Right kidney (tissue), 1 donor: ENCODE measurements at regions not wholly inside any gene's neighbourhood (a gene's known extent, or its start where the extent isn't known, plus 50 kb on each side); places are given as distances from the start of the nearest gene placed in this dataset.
A peak's percentile ranks its signal among the peaks of the same experiment; 100 is the strongest.
"Not testable (repeated sequence)": the region's sequence is repeated elsewhere in the genome, so short reads cannot be mapped to it uniquely, and the experiment has no call there.

ENCODE experiments used
- DNase-seq: peaks from one replicate; pipeline ENCODE4 v3.0.0-alpha.2; 2016

DNA sequence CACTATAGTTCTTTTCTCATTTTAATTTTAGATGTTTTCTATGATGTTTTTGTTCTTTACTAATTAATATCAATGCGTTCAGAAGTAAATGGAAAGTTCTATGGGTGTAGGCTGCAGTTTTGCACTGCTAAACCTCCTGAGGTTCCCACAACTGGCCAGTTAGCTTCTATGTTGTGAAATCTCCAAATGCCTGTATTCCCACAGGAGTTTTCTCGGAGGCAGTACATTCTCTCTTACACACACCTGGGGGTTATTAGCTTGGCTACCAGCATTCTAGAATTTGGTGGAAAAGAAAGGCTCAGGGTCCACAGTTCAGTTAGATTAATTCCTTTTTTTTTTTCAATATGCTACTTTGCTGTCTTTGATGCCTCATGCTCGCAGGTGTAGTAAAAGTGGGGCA, 216.9 kb upstream of the NRIP1 start:
- DNase-seq: no peak

DNA sequence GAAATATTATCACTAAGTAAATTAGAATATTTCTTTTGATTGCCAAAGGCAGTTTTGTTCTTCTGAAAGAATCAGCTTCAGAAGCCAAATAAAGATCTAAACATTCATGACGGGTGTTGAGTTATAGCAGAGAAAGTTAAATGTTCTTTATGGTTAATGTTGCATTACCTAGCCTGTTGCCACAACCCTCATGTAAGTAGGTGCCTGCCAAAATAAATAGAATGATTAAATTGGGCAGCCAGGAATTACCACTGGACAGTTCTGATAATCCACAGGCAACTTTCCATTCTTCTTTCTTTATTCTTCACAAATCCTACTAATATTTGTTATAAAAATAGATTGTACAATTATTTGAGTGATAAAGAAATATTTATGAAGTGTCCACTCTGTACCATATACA, 217.9 kb upstream of the NRIP1 start:
- DNase-seq: no peak

DNA sequence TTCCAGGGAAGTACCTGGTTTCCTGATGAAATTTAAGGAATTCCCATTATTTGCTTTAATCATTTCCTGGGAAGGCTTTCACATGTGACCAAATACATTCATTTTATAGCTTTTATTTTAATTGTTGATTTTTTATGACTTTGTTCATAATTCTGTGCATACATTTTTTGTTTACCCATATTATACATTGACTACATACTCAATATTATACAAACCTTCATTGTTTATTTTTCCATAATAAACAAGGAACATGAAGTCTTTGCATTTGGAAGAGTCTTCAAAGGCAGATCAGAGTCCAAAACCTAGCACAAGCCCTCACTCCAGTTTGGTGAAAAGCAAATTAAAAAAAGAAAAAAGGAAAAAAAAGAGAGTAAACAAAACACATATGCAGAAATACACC, 218.3 kb upstream of the NRIP1 start:
- no peak for DNase-seq

DNA sequence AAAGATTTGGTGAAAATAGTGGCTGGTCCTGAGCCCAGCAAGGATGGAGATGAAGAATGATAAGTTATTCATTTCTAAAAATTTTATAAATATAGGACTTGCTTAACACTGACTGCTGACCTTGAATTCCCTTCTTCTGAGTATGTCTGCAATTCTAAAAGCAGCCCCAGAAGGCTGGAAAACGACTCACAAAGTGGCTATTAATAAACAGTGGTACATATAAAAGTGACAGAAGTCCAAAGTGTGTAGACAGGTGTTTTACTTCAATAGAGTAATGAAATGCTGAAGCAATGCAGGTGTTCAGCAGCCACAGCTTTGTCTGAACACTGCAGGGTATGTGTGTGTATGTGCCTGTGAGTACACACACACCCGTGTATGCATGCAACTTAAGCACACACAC, 219.0 kb upstream of the NRIP1 start:
- DNase-seq: no peak

DNA sequence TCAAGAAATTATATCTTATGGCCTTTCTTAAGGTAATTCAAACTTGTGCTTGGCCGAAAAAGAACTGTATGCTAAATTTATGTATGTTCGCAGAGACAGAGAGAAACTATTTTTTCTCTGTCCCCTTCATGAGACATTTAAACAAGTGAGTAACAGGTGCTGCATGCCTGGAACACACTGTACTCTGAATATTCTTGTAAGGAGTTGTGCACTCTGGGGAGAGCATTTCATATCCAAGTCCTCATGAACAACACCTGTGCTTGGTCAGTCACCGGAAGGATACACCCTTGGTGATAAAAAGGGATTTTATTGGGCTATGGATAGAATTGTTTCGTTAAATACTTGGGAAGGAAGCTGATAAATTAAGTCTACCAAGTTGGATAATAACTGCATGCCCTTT, 220.8 kb upstream of the NRIP1 start:
- DNase-seq: no peak

DNA sequence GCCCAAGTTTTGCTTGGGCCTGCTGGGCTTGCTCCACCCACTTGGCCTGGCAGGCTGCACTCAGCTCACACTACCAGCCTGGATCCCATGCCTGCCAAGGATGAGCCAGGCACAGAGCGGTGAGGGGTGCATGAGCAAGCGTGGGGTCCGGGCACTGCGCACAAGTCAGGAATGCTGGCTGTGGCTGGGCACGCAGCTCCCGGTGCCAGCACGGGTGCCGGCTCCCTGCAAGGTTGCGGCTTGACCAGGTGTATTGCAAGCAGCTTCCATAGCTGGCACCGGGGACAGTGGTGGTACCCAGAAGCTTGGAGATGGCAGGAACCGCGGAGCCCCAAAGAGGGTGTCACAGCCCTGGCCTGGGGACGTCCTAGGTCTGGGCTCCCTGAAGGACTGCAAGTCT, 224.4 kb upstream of the NRIP1 start:
- no peak for DNase-seq

DNA sequence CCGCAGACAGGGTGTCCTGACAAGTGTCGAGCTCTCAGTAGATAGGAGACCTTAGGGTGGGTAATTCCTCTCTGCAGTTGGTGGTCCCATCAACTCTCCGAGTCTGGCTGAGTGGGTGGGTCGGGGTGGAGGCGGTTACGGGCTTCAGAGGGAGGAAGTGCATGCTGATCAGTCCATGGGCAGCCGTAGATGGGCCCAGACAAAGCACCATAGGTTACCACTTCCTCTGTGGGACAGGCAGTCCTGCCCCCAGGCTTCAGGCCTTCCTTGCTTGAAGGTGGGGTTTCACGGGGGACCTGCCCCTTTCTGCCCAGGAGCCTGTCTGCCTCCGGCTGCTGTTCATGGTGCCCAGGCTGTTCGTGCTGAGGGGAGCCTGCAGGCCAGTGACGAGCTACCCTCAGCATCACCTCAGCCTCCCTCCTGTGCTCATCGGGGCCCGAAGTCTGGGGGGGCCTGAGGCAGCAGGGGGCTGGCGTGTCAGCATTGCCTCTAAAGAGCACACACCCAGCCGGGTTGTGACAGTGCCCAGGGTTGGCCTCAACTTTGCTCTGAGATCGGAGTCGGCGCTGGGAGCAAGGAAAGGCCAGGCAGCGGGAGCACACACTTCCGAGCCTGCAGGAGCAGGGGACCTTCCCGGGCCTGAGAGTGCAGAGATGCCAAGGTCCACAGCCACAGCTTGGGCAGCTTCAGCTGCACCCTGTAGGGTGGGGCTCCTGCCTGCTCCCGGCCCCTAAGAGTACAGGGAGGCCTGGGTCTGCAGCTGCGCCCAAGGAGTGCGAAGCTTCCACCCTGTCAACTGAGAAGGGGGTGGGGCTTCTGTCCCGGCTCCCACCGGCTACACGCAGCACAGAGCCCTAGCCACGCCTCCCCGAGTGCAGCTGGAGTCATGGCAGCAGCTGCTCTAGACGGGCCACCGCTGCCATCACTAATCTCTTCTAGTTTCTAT, 225.4 kb upstream of the NRIP1 start:
- peak; percentile 22 for DNase-seq

DNA sequence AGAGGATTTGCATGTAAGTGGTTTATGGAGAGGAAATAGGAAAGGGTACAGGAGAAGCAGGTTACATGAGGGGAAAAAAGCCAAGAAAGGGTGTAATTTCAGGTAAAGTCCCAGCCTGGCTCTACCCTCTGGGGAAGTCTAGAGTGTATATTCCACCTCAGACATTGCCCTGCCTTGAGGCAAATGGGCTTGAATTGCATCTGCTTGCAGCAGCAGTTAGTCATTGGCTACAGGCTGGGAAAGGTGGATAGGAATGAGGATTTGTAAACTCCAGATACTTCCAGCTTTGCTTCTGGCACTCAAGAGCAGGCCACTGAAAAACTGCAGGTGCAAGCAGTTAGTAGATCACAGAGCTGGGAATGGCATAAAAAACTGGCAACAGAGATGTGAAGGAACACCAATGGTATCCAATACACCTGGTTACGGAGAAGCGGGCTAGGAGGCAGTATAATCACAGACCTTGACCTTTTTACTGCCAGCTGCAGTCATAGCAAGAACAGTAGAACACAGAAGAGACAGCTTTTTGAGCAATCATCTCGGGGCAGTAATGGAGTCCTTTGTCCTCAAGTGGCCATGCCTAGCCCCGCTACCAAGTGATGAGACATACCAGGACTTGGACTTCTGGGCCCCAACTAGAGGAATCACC, 226.9 kb upstream of the NRIP1 start:
- DNase-seq: no peak

DNA sequence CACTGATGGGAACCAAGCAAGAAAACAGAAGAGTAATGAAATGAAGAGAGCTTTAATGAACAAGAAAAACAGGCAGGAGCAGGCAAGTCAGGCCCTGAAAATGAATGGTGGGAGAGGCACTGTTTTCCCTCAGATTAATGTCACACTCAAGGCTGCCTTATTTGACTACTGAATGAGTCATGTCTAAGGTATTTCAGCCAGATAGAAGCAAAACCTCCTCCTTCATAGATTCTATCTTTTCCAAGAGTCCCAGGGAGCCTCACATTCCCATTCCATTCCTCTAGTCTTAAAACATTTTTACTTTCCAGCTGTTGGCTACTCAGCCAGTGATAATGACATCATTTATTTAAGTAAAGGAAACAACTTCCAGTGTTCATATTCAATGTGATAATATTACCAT, 228.4 kb upstream of the NRIP1 start:
- DNase-seq: peak; percentile 18

DNA sequence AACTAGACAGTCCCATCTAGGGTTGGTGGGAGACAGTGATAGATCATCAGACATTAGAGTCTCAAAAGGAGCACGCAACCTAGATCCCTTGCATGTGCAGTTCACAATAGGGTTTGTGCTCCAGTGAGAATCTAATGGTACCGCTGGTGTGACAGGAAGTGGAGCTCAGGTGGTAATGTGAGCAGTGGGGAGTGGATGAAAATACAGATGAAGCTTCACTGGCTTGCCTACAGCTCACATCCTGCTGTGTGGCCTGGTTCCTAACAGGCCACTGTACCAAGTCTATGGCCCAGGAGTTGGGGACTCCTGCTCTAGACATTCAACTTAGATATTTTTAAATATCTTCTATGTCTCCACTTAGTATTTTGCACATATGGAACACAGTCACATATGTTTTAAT, 231.1 kb upstream of the NRIP1 start:
- DNase-seq: no peak

DNA sequence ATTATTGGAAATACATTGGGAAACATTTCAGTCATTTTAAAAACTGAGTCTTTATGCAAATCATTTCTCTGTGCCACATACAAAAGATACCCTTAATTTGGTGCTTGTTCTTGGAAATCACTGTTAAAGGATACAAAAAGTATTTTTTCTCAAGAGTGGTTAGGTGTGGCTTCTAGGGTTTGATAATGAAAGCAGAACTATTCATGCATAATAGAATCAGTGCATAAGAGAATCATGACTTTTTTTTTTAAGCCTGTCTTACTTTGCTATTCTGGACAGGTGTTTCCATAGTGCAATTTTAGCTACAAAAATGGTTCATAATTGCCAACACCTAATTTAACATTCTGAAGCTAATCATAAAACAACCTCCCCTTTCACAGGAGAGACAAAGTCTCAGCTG, 233.0 kb upstream of the NRIP1 start:
- no peak for DNase-seq

DNA sequence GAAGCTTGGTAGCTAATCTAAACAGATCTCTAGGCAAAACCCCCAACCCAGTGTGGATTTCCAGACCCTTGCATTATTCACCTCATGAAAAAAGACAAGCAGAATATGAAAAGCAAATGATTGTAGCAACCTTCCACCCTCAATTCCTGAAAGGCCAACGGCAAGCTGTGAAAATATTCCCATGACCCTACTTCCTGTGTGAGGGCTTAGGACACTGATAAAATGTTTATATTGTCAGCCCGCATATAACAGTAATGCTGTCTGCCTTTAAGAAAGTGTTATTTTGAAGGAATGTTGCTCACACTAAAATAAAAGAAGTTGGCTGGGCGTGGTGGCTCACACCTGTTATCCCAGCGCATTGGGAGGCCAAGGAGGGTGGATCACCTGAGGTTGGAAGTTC, 233.5 kb upstream of the NRIP1 start:
- no peak for DNase-seq

DNA sequence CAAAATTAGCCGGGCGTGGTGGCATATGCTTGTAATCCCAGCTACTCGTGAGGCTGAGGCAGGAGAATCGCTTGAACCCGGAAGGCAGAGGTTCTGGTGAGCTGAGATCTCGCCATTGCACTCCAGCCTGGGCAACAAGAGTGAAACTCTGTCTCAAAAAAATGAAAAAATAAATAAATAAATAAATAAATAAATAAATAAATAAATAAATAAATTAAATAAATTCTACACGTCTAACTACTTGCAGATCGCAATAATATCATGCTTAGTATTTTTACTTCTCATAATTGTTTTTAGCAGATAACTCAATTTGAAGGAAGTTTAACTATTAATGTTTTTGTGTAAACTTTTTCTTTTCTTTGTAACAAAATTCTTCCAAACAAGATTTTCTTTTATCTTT, 234.0 kb upstream of the NRIP1 start:
- not testable (repeated sequence) for DNase-seq

DNA sequence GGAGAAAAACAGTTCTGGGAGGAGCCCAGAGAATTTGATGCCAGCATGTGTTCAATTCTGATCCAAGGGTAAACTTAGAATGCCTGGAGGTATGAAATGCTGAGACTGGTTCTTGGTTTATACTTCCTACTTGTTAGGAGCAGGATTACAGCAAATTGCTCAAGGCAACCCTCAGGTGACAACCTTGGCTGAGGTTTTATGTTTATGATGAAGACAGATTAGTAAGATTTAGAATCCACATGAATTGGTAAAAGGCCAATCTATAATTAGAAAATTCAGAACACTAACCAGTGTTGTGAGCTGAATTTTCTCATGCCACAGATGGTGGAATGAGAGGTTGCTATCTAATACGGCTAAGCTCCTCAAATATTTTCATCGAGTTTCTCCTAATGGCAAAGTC, 235.3 kb upstream of the NRIP1 start:
- DNase-seq: no peak

DNA sequence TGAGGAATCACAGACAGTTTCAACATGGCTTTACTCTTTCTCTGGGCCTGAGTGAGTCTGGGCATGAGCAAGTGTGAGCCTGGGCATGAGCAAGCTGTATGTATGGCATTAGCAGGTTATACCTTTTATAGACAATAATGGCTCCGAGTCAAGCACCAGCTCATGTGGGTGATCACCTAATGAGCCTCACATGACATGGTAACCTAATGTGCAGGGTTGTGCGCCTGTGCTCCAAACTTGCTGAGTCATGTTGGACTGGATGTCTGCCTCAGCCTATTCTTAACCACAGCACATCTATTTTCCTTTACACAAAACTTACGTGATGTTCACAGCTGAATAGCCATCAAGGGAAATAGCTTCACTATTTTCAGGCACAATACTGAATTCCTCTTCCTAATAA, 236.2 kb upstream of the NRIP1 start:
- no peak for DNase-seq

DNA sequence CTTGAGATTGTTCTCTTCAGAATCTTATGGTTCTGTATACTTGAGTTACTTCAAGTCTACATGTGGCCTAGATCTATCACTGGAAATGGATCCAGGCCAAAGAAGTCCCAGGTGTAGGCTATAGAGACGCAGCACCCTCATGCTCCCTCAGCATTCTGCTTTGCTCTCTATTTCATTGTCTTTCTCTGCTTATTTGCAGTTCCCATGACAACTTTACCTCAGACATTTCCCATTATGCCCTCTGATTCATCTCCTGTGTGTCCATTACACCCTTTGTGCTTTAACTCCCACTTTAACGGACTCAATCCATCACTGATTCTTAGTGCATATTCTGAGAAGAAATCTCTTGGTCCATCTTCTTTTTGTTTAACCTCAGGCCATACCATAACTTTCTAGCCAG, 236.9 kb upstream of the NRIP1 start:
- DNase-seq: no peak

DNA sequence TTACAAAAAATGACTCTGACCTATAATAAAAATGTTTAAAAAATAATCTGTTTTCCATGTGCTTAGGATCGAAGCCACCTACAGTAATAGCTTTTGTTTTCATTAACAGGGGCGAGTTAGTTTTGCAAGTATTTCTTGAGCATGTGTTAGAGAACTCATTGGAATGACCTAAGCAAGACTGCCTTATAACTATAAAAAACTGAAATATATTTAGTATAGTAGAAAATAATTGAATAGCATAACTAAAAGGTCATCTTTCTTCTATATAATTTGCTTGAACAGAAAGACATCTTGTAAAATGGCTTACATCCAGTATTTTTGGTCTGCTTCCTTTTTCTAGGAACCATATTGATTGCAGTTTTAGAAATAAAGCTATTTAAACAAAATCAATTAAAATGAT, 241.5 kb upstream of the NRIP1 start:
- DNase-seq: no peak

DNA sequence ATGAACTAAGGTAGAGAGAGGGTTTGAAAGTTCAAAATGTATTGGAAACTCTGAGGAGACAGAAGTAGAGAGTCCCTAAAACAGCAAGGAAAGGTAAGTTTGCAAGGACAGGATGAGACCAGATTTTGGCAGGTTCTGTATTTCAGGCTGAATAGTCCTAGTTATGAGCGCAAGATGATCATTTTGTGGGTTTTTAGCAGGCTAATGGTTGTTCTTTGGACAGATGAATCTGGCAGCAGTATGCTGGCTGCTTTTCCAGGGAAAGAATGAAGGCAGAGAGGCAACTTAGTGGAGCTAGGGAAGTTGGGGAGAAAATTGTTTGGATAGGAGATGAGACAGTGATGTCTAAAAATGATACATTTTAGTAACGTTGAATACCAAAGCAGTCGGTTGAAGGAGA, 243.5 kb upstream of the NRIP1 start:
- DNase-seq: no peak

DNA sequence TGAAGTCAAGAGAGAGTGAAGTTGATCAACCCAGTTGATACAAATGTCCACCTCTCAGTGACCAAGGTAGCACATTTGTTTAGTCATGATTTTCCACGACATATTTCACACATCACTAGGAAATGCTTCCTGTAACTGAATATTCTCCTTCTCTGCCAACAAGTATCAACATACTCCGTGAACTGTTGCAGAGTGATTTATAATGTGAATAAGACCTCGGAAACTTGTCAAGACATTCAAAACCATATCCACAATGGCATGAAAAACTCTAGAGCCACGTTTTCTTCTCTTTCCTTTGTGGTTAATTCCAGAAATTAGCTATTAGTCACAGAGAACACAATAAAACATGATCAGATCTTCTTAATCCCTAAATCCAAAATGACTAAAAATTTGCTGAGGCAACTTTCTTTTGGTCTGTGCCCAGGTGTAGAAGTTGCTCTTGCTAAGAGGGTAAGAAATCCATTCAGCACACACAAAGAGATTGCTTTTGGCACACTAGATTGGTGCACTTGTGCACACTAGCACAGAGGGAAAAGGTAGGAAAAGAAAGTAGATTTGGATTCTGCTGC, 244.3 kb upstream of the NRIP1 start:
- DNase-seq: no peak

DNA sequence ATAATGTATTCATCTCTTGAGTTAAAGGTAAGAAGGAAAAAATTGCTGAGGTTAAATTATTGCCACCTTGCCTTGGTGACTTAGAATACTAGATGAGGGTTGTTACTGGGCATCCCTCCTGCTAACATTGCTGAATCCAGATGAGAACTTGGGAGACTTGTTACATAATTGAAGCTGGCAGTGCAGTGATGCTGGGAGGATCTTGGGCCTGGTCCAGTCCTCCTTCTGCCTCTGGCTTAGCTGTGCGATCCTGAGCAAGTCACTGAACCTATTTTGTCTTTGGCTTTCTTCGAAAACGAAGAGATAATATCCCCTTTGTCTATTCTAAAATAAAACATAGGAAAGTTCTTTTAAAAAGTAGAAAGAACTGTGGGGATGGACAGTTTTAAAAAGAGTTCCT, 244.9 kb upstream of the NRIP1 start:
- DNase-seq: no peak

DNA sequence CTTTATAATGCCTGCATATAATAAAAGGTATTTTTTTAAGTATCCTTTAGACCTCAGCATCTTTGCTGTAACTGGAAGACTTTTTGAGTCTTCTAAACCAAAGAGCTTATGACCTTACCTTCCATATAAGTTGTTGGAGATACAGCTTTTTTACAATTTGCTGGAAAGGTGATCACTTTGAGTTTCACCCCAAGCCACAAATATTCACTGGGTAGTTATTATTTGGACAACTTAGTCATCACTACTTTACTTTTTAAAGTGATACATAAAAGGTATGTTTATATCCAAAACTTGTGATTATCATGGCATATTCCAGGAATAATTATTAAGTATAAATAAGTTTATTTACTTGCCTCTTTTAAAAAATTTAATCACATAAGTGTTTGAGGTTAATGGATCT, 246.7 kb upstream of the NRIP1 start:
- DNase-seq: no peak

DNA sequence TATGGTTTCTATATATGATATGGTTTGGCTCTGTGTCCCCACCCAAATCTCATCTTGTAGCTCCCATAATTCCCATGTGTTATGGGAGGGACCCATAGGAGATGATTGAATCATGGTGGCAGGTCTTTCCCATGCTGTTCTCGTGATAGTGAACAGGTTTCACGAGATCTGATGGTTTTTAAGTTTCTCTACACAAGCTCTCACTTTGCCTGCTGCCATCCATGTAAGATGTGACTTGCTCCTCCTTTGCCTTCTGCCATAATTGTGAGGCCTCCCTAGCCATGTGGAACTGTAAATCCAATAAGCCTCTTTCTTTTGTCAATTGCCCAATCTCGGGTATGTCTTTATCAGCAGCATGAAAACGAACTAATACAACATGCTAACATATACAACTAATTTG, 252.2 kb upstream of the NRIP1 start:
- not testable (repeated sequence) for DNase-seq

DNA sequence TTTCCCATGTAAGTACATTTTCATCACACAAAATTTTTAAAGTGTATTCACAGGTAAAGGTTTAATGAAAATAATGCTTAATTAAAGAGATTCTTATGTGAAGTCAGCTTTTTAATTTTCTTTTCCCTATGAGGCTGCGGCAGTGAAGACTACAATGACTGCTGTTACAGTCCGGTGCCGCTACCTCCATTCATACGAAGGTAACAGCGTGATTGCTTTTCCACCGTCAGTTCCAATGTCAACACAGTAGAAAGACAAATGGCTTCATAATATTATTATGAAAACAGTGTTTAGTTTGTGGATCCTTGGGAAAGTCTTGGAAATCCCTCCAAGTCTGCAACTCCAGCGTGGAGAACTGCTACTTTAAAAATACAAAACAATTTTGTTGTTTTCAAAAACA, 254.9 kb upstream of the NRIP1 start:
- DNase-seq: no peak

DNA sequence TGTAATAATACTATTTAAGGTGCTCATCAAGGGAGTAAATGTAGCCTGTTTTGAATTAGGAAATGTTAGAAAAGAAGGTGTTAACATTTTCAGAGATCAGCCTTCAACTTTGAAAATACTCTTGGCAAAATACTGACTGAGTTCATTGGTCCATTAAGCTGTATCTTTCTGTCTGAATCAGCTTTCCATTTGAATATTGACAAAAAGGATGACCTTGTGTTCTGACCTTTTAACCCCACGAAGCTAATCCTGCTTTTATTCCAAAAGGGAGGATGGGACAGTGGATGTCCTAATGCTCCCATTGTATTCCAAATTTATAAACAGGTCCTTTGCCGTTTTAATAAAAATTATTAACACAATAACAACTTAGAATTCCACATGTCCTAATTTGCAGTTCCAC, 259.7 kb upstream of the NRIP1 start:
- DNase-seq: no peak
